ENCODE measurements at regions not wholly inside any gene's neighbourhood (a gene's known extent, or its start where the extent isn't known, plus 50 kb on each side); places are given as distances from the start of the nearest gene placed in this dataset.
"Not testable (repeated sequence)": the region's sequence is repeated elsewhere in the genome, so short reads cannot be mapped to it uniquely, and the experiment has no call there.

- not testable (repeated sequence) for ATAC-seq, DNase-seq
Measured at GRCh38 chr10:131581547-131581946, 270.0 kb upstream of the TCERG1L start.

GRCh38 chr10:131584287-131584686 lies 272.8 kb upstream of the TCERG1L start:
- ATAC-seq (no peak), DNase-seq (no peak)

- DNase-seq (no peak), ATAC-seq (no peak)
Measured at GRCh38 chr10:131585761-131586160, 274.2 kb upstream of the TCERG1L start.

DNA sequence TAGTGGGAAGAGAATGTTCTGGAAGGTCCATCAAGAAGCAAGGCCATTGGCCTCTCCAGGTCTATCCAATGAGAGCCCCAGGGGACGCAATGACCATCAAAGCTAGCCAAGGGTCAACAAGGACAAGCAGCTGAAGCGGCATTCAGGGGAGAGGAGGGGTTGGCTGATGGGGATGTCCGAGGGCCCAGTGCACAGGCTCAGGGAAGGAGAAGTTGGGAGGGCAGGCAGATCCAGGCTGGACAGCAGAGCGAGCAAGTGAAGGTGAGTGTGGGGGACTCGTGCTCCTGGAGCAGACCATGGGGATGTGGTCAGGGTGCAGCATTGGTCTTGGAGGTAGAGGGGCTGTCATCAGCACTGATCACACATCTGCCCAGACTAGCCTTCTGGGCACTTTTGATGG lies 275.4 kb upstream of the TCERG1L start:
- ATAC-seq (no peak), DNase-seq (no peak)

DNA sequence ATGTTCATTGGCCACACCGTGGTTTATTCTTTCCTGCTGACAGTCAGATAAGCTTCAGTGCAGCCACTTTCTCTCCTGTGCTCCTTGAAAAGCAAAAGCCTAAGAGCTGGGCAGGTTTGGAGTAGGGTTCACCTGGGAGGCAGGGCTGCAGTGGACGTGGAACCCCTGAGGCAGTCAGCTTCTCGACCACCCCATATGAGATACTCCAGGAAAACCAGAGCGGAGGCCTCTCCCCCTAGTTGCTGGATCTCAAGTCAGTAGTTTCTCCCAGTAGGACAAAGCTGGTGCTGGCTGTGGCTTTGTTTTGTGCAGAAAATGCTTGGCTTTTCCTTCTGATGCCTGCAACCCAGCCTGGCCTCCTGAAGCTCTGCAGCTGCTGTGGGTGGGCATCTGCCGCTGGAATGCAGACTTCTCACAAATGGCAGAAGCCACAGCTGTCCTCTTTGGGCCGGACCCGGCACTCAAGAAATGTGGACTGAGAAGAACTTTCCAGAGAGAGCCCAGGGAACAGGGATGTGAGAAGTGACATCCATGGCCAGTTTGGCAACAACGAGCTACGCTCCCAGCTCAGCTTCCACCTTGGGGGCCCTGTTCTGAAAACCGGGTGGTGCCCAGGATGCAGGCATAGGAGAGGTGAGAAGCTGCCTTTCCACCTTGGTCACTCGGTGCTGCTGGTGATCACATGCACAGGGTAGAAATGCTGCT lies 276.6 kb upstream of the TCERG1L start:
- DNase-seq (no peak), ATAC-seq (no peak)

- DNase-seq (no peak), ATAC-seq (no peak)
Measured at GRCh38 chr10:131588704-131589220, 277.2 kb upstream of the TCERG1L start.

- DNase-seq: no peak
- no peak for ATAC-seq
Measured at GRCh38 chr10:131590567-131590966, 279.0 kb upstream of the TCERG1L start.

DNA sequence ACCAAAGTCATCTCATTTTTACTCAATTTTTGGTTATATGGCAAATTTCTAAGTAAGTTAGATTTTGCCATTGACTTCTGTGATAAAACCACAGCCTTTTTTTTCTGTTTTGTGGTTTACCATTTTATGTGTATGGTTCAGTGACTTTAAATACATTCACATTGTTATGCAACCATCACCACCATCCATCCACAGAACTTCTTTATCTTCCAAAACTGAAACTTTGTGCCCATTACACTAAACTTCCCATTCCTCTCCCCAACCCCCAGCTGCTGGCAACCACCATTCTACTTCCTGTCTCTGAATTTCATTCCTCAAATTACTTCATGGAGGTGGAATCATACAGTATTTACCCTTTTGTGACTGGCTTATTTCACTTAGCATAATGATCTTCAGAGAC lies 280.4 kb upstream of the TCERG1L start:
- no peak for ATAC-seq
- DNase-seq: no peak

- no peak for DNase-seq
- ATAC-seq: no peak
Measured at GRCh38 chr10:131609176-131609575, 291.6 kb upstream of the PPP2R2D start.

DNA sequence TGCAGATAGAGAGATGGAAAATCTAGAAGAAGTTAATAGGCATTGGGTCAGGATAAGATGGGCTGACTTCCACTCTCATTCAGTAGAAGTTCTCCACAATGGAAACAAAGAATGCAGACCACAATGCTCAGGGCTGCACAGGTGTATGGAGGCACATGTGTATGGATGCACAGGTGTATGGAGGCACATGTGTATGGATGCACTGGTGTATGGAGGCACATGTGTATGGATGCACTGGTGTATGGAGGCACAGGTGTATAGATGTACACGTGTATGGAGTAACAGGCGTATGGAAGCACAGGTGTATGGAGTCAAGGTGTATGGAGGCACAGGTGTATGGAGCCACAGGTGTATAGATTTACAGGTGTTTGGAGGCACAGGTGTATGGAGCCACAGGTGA lies 285.7 kb upstream of the PPP2R2D start:
- no peak for ATAC-seq
- no peak for DNase-seq

DNA sequence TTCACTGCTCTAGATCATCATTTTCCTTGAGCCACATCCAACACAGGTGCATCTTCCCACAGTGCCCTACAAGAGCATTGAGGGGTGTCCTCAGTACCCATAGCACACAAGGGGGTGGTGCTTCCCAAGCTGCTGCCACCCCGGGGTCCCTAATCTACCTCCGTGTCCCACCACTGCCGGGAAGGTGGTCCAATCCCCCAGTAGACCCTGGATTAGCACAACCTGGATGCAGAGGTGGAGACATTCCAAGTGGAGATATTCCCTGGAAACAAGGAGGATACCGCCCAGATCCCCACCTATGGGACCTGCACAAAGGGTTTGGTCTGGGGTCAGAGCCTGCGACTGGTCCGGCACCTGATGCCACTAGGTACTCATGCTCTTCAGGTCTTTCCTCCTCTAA lies 284.8 kb upstream of the PPP2R2D start:
- no peak for ATAC-seq
- DNase-seq: no peak

DNA sequence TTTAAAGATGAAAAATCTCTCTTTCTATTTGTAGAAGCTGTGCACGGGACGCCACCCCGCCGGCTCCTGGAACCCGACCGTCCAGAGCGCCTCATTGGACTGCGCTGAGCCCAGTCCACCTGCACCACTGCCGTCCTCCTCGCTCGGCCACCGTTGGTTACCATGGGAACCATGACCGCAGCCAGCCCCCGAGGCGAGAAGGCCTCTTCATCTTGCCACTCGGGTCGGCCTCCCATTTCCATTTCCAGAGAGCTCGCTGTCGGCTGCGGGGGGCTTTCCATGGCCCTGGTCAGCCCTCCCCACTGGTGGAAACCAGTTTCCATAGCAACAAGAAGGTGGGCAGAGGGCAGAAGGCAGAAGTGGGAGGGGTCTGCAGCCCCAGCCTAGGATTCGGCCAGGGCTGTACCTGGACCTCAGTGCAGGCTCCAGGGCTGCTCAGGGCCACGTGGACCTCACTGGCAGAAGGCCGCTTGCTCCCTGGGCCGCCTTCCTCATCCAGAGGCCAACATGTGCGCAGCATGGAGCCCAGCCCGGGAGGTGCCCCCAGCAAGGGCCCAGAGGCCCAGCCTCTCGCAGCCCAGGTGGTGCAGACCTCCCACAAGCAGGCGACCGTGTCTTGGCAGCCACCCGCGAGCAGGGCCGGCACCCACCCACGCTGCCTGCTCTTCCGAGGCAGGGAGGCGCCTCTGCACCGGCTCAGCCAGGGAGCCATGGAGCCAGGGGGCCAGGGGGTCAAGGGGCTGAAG lies 283.5 kb upstream of the PPP2R2D start:
- DNase-seq (no peak), ATAC-seq (no peak)

- no peak for DNase-seq
- ATAC-seq: no peak
Measured at GRCh38 chr10:131618587-131619267, 282.1 kb upstream of the PPP2R2D start.

DNA sequence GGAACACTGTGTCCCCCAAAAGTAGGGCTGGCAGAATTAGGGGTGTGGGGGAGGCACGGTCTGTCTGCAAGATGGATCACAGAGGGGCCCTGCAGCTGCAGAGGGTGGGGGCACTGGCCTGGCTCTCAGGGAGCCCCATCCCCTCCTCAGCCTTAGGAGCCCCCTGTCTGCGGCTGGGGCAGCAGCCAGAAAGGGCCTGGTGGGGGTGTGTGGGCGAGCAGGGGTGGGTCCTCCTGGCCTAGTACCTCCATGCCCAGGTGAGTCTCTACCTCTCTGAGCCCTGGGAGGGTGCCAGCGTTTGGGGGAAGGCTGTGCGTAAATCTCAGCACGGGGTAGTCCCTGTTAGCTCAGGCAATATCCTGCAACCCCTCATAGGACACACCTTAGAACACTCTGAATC lies 280.5 kb upstream of the PPP2R2D start:
- no peak for DNase-seq

DNA sequence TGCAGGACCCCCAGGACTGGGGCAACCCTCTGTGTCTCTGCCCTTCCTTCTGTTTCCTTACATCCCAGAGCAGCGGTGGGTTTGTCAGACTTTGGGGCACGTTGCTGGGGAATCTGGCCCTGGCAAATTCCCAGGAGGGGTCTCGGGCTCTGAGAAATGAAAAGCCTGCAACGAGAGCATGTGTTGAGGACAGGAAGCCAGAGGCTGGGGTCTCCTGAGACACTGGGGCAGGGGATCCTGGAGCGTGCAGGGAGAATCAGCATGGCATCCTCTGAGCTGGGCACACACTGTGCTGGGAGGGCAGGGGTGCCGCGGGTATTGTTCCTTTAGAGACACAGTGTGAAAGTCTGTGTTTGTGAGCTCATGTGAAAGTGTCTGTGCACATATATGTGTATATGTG lies 279.9 kb upstream of the PPP2R2D start:
- no peak for DNase-seq
- ATAC-seq: no peak

More for the DNA sequence above, 280.5 kb upstream of the PPP2R2D start:
- ATAC-seq: no peak

DNA sequence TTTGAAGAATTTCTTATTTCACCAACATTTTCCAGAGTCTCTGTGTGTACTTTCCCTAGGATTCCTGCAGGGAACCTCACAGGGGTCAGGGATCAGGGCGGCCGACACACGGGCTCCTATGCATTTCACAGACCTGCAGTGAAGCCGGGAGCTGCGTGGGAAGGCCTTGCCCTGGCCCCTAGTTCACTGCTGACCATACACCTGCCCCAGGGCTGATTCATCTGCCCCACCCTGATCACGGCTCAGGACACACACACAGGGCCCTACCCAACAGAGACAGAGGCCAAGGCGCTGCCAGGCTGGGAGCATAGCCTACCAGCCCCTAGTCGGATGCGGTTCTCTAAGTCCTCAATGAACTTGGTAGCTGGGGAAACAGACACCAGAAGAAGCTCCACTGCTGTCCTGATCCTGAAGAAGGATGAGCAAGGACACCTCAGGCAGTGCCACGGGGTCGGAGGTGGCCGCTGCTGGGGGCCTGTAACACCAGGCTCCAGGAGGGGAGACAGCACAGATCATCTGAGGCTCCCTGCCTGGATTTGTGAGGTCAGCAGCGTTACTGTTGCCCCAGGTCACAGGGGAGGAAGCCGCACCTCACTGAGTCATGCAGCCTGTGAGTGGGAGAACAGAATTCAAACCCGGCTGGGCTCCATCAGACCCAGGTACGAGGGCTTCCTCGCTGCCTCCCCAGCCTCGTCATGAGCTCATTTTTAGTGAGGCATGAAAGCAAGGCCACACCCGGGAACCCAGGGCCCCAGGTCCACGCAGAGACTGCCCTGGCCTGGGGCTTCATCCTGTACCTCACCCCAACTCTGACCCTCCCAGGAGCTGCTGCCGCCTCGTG lies 278.8 kb upstream of the PPP2R2D start:
- ATAC-seq (no peak), DNase-seq (no peak)

GRCh38 chr10:131625041-131625440 lies 275.8 kb upstream of the PPP2R2D start:
- DNase-seq: no peak
- no peak for ATAC-seq

GRCh38 chr10:131626274-131626673 lies 274.5 kb upstream of the PPP2R2D start:
- DNase-seq: no peak
- ATAC-seq: no peak

DNA sequence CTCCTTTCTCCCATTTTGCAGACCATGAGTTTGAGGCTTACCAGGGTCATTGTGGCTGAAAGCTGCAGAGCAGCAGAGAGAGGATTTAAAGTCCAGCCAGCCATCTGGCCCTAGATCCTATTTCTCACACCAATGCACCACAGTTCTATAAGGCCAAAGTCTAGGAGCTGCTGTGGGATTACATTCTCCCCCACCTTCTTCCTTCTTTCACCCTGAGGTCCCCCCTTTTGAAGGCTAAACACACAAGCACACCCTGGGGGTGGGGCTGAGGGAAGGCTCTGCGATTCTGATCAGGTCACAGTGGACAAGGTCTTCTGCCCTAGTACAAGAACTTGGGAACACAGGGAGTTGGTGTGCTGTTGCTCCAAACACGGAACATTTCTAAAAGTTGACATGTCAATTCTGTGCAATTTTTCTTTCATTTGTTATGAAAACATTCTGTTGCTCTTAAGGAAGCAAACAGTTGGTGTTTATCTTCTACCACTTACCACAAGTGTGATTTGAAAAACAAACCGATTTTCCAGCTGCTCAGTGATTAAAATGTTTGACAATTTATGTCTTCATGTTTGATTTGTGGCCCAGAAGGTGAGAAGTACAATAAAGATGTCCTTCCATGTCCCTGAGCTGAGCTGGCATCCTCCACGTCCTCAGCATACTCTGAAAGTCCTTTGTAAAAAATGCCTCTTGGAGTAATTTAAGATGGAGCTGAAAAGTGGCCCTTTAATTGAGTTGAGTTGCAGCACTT lies 271.6 kb upstream of the PPP2R2D start:
- DNase-seq (no peak), ATAC-seq (no peak)

GRCh38 chr10:131630772-131631258 lies 270.0 kb upstream of the PPP2R2D start:
- no peak for DNase-seq
- ATAC-seq: no peak

- no peak for ATAC-seq
- no peak for DNase-seq
Measured at GRCh38 chr10:131631619-131632018, 269.2 kb upstream of the PPP2R2D start.
